GM21717 (cell line): ENCODE measurements at regions not wholly inside any gene's neighbourhood (a gene's known extent, or its start where the extent isn't known, plus 50 kb on each side); places are given as distances from the start of the nearest gene placed in this dataset.

Experiments used
- ATAC-seq: cut with Tn5 transposase; IDR thresholded peaks from one replicate; pipeline ENCODE4 v1.9.1; 2021; ENCODE audit warnings: mild to moderate bottlenecking, moderate library complexity; ENCODE audit not compliant: unreplicated experiment

DNA sequence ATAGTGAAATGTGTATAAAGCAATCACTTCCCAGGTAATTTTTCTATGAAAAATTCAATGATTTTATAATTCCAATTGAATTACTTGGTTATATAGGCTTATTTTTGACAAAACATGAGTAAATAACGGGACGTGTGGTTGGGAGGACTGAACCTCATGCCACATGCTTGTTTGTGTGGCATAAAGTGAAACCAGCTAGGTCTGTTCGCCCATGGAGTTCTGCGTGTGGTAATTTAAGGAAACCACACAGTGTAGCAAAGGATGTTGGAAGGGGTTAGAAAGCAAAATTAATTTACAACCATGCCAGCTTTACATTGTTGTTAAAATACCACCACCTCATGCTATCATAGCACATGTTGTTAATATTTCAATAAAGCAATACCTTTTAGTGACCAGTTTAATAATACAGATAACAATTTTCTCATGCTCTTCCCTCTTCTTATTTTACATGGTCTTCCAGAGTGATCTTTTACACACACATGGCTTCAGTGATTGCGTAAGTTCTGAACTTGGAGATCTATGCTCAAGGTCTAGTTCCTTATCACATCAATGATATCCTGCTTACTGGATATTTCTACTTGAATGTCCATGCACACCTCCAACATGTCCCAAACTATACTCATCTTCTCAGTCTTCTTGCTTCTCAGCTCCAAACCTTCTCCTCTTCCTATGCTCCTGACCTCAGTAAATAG lies 156.4 kb upstream of the ITGA4 start:
- no peak for ATAC-seq

GRCh38 chr2:181304011-181304844 lies 153.0 kb upstream of the ITGA4 start:
- ATAC-seq = peak; percentile 32

DNA sequence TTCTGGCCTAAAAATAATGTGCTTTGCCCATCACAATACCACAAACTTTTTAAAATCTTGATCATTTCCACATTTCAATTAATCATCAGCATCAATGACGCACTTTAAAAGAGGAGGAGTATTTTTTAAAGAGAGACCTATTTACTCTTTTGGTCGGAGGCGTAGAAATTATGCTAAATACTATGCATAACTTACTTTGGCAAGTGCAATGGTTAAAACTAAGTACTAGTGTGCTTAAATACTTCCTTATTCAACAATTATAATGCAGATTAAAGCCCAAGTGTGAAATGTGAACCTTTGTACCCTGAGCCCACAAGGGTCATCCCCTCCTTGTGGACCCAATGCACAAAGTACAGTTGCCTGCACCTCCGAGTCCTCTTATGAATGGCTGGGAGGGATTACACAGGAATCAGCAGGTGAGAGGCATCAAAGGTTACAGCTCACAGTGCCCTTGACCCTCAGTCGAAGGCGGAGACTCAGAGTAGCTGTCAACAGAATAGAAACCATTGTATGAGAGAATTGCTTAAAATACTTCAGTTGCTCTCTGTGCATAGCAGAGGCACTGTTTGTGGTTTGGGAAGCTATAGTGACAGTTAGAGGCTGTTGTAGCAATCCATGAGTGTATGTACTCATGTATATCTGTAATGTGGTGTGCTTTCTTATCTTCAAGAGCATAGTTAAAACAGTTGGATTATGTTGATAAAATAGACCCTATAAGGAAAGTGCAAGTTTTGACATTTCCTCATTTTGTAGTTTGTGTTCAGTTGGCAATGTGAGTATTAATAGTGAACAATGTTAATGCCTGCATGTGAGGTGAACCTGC lies 151.7 kb upstream of the ITGA4 start:
- ATAC-seq = peak; percentile 90

DNA sequence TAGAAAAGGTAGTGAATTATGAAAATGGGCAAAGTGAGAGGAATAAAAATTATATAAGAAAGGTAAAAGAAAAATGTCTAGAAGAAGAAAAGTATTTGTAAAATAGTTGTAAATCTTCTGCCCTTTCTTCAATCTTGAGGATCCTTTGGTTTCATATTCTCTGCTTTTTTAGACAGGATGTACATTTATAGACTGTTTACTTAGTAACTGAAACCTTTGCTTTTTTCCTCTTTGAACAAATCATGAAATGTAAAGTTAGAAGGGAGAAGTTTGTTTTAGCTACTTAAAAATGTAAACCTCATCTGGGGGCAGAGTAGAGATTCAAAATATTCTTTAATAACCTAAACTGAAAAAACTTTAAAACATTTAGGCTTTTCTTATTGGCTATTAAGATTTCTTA lies 150.4 kb upstream of the ITGA4 start:
- ATAC-seq = no peak

DNA sequence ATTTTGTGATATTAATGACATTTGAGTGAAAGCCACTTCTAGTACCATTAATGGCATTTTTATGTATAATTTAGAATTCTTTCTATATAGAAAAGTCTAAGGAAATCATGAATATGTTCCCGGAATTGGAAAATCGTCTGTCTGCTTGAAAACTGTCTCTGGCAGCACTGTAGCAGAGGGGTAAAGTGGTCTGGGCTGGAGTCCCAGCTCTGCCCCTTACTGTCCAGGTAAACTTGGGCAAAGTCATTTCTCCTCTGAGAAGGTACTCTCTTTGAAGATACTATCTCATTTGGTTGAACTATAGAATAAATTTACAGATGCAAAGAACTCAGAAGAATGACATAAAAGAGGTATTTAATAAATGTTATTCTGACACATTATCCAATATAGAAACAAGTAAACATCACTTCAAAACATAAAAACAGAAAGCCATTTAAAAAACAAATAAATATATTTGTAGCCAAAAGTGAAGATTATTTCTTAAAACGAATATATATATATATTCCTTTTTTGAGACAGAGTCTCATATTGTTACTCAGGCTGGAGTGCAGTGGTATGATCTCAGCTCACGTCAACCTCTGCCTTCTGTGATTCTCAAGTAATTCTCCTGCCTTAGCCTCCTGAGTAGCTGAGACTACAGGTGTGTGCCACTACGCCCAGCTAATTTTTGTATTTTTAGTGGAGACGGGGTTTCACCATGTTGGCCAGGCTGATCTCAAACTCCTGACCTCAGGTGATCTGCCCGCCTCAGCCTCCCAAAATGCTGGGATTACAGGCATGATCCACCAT lies 149.8 kb upstream of the ITGA4 start:
- no peak for ATAC-seq

- no peak for ATAC-seq
Measured at GRCh38 chr2:181308766-181309515, 148.2 kb upstream of the ITGA4 start.

DNA sequence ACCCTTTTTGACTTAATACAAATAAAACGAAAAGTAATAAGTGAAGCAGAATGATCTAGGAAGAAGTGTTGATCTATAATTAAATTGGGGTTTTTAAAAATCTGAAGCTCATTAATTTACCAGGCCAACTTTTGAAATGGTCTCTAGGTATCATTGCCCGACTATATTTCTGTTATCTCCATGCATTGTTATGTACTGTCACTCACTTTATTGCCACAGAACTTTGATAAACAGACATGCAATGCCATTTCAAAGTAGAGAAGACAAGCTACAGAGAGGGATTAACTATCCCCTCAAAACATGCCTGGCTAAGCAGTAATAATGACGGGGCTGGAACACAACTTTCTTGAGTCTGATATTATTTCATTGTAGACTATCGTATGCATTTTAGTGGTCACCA lies 147.6 kb upstream of the ITGA4 start:
- no peak for ATAC-seq

DNA sequence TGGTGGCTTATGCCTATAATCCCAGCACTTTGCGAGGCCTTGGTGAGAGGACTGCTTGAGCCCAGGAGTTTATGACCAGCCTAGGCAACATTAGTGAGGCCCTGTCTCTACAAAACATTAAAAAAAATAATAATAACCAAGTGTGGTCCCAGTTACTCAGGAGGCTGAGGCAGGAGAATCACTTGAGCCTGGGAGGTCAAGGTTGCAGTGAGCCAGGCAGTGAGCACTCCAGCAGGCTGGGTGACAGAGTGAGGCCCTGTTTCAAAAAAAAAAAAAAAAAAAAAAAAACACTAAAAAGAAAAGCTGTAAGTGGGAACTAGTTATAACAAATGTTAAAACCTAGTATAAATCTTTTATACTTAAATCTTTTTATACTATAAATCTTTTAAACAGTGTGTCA lies 146.2 kb upstream of the ITGA4 start:
- no peak for ATAC-seq

- peak; percentile 28 for ATAC-seq
Measured at GRCh38 chr2:181311837-181312236, 145.3 kb upstream of the ITGA4 start.

DNA sequence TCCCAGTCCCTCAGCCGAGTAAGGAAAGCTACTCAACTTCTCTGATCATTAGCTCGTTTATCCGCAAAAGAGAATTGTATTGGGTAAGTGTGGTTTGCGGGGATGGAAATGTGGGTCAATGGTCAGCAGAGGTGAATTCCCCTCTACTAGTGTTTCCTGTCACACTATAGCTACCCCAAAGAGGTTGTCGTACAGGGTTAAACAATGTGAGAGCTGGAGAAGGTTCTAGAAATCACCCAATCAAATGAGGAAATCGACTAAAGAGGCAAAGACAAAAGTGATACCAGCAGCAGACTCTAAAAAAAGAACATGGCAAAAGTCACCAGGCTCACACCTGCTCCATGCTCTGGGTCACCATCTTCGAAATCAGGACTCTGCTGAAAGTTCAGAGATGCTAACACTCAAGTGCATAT lies 144.7 kb upstream of the ITGA4 start:
- peak; percentile 83 for ATAC-seq

- ATAC-seq = no peak
Measured at GRCh38 chr2:181313845-181314244, 143.3 kb upstream of the ITGA4 start.

DNA sequence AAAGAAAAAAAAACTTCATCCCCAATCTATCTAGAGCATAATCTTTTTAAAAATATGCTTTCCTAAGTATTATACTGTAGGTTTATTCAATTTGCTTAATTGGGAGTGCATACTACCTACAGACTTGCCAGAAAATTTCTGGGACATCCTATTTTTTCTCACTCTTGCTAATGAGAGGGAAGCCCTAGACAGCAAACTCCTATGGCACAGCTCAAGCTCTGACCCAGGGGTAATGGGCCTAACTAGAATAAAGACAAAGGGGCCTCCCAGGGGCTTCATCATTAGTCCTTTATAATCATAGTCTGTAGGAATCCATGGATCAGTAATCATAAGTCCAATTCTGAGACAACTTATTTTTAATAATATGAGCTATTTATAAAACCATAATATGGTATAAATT lies 142.6 kb upstream of the ITGA4 start:
- no peak for ATAC-seq

DNA sequence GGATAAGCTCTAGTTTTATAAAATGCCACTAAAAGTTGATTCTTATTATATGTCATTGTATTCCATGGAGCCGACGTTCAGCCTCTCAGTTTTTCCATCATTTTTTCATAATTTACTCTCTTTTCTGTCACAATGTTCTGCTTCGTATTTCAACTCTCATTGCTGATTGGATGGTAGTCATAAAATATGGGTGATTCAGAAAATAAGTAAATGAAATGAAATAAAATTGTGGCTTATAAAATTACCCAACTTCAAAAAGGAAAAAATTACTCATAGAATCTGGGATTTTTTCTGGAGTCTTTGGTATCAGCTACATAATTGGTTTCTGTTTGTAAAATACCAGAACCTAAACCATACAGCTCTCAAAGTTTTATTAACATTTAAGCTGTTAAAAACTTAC lies 139.7 kb upstream of the ITGA4 start:
- no peak for ATAC-seq

DNA sequence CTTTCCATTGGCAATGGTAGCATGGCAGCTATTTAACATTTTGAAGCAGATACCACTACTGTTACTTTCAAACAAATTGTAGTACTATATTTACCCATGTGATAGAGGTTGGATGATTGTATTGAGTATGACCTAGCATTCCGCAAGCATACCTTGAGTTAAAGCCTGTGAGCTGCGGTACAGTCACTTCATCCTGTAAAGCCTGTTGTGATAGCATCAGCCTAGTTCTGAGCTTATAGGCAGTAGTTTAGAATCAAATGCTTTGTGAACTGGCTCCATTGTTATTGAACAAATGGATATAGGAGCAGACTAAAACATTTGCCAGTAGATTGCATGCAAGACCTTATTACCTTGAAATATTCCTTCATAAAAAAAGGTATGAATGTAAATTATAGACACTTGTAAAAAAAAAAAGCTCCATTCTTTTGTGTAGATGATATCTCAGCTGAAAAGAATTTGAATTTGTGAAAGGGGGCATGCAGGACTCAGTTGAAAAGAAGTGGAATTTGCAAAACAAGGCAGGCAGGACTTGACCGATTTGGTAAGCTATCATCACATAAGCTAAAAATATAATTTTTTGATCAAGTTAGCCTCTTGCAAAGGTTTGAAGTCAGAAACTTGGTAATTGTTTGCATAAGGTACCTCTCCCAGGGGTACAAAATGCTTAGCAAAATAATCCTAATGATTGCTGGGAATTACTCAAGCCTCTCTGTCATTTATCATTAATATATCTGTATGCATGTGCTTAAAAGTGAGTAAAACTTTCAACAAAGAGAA lies 138.5 kb upstream of the ITGA4 start:
- ATAC-seq = no peak

DNA sequence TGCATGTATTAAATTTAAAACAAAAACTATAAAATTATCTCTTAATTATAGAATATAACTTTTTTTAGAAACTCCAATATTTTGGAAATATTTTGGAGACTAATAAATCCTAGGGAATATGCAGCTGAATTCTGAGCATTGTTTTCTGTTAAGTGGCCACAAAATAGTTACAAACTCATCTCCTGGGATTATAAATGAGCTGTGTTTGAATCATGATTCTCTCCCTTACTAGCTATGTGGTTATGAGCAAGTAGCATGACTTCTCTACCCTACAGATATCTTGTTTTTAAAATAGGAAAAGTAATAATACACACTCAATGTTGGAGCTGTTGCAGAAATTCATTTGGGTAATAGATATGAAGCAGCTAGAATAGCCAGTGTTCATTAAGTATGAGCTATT lies 137.9 kb upstream of the ITGA4 start:
- no peak for ATAC-seq

DNA sequence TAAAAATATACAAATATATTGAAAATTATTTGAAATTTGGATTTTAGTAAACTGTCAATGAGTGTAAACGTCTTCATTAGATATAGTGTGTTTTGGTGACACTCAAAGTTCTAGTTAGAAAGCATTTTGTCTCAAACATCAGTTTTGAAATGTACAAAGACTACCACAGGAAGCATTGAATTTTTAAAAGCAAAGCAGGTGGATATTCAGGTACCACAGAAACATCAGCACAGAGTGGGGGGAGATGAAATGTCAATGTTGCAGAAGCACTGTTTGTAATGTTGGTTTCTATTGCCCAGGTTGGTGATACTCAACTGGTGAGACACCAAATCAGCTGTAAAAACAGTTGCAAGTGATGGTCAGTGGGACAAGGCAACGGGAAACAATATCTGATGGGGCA lies 136.5 kb upstream of the ITGA4 start:
- no peak for ATAC-seq

GRCh38 chr2:181324912-181325311 lies 132.3 kb upstream of the ITGA4 start:
- ATAC-seq = no peak

DNA sequence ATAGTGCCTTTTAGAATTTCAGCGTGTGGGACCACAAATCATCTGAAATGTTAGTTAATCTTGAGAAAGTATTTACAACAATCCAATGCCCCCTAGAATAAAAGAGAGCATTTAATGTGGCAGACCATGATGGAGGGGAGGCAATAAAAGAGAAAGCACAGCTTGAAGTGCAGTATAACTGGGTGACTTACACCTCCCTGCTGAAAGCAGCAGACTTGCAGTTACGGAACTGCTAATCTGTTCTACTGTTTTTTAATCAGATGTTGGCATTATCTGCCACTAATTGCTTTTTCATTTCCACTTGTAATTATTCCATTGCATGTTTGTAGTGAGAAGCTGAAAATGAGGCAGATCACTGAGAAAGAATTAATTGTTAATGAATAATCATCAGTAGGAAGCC lies 130.5 kb upstream of the ITGA4 start:
- no peak for ATAC-seq

GRCh38 chr2:181330286-181330685 lies 126.9 kb upstream of the ITGA4 start:
- no peak for ATAC-seq
